ENCODE measurements at regions not wholly inside any gene's neighbourhood (a gene's known extent, or its start where the extent isn't known, plus 50 kb on each side); places are given as distances from the start of the nearest gene placed in this dataset.

DNA sequence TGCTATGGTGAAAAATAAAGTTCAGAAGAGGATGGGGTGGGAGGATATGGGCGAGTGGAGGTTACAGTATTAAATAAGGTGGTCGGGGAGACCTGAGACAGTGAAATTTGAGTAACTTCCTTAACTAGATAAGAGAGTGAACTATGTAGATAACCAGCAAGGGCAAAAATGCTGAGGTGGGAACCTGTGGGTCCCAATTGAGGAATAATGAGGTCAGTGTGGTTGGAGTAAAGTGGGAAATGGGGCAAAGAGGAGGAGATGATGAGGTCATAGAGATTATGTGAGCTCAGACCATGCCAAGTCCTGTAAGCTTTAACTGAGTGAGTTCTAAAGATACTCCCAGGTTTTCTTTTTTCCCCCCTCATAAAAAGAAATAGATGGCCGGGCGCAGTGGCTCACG, 614.6 kb upstream of the PLXNA2 start:
- H3K36me3 ChIP-seq (ENCODE audit: control insufficient read depth, insufficient read depth, low read length), result no peaks in the 10 kb centered on the region
- WGBS, 2 experiments (ENCODE audit: insufficient coverage in 1 of 2, insufficient read length in 1 of 2), result 91 to 93% methylated on average over 5 of the region's 5 CpGs
- H3K4me1 ChIP-seq (ENCODE audit: control insufficient read depth, insufficient read depth, low read length), result no peaks in the 10 kb centered on the region
- no peak overlapping the region for H3K27ac Mint-ChIP-seq
- TF ChIP-seq, protein P1, sequence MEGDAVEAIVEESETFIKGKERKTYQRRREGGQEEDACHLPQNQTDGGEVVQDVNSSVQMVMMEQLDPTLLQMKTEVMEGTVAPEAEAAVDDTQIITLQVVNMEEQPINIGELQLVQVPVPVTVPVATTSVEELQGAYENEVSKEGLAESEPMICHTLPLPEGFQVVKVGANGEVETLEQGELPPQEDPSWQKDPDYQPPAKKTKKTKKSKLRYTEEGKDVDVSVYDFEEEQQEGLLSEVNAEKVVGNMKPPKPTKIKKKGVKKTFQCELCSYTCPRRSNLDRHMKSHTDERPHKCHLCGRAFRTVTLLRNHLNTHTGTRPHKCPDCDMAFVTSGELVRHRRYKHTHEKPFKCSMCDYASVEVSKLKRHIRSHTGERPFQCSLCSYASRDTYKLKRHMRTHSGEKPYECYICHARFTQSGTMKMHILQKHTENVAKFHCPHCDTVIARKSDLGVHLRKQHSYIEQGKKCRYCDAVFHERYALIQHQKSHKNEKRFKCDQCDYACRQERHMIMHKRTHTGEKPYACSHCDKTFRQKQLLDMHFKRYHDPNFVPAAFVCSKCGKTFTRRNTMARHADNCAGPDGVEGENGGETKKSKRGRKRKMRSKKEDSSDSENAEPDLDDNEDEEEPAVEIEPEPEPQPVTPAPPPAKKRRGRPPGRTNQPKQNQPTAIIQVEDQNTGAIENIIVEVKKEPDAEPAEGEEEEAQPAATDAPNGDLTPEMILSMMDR (conservative IDR thresholded peaks at IDR 0.05), result no peak
- no peak overlapping the region for H3K4me3 Mint-ChIP-seq
- H3K36me3 Mint-ChIP-seq (ENCODE audit: low read depth), result peaks cover 5% of the 10 kb centered on the region
- H3K27me3 Mint-ChIP-seq (ENCODE audit: insufficient read depth), result no peaks in the 10 kb centered on the region
- H3K27ac ChIP-seq (ENCODE audit: low read depth, low read length), result no peak overlapping the region
- peaks cover 15% of the 10 kb centered on the region for H3K9me3 Mint-ChIP-seq
- H3K27me3 ChIP-seq (ENCODE audit: control insufficient read depth, insufficient read depth, low read length, poor library complexity, severe bottlenecking), result no peaks in the 10 kb centered on the region
- no peak overlapping the region for H3K4me3 ChIP-seq (ENCODE audit: low read length)
- no peak overlapping the region for H3K9ac ChIP-seq (ENCODE audit: extremely low read depth, low read length, poor library complexity, severe bottlenecking)
- H3K4me1 Mint-ChIP-seq, result no peaks in the 10 kb centered on the region
- DNase-seq, result no peak
- no peaks in the 10 kb centered on the region for H3K9me3 ChIP-seq (ENCODE audit: control insufficient read depth, low read length)

DNA sequence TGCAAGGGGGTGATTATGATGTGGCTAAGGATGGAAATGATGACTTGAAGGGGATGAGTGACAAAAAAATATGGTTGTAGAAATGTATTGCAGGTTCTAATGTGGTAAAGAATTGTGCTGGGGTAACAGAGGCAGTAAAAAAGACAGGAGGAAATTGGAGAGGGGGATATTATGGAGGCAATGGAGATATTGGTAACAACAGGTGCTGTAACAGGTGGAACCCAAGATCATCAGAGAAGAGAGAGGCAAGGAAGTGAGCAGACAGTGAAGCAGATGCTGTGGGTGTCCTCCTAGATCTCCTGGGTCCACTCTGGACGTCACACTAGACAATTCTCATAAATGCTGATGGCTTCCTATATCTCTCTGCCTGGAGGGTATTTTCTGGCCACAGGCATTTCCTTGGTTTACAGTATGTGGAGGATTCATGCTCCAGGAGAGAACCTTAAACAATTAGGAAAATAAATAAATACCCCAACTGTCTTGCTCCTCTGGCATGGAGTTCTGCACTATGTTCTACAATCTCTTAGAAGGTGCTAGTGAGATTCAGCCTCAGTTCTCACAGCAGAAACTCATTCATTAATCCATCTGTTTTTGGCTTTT, 620.3 kb upstream of the PLXNA2 start:
- no peaks in the 10 kb centered on the region for H3K36me3 ChIP-seq (ENCODE audit: control insufficient read depth, insufficient read depth, low read length)
- Mint-ChIP-seq H3K36me3 (ENCODE audit: low read depth) (peaks cover 5% of the 10 kb centered on the region), H3K27me3 (ENCODE audit: insufficient read depth) (peaks cover 2% of the 10 kb centered on the region), H3K9me3 (peaks cover 19% of the 10 kb centered on the region), H3K27ac (no peak overlapping the region), H3K4me3 (no peak overlapping the region), H3K4me1 (no peaks in the 10 kb centered on the region)
- no peaks in the 10 kb centered on the region for H3K4me1 ChIP-seq (ENCODE audit: control insufficient read depth, insufficient read depth, low read length)
- H3K9ac ChIP-seq (ENCODE audit: extremely low read depth, low read length, poor library complexity, severe bottlenecking), result no peak overlapping the region
- H3K4me3 ChIP-seq (ENCODE audit: low read length), result no peak overlapping the region
- H3K9me3 ChIP-seq (ENCODE audit: control insufficient read depth, low read length), result no peaks in the 10 kb centered on the region
- DNase-seq, result no peak
- H3K27ac ChIP-seq (ENCODE audit: low read depth, low read length), result no peak overlapping the region
- TF ChIP-seq, protein P1 (conservative IDR thresholded peaks at IDR 0.05), result no peak
- no peaks in the 10 kb centered on the region for H3K27me3 ChIP-seq (ENCODE audit: control insufficient read depth, insufficient read depth, low read length, poor library complexity, severe bottlenecking)
- 93 to 100% methylated on average over 1 of the region's 1 CpG for WGBS, 2 experiments (ENCODE audit: insufficient coverage in 1 of 2, insufficient read length in 1 of 2)

DNA sequence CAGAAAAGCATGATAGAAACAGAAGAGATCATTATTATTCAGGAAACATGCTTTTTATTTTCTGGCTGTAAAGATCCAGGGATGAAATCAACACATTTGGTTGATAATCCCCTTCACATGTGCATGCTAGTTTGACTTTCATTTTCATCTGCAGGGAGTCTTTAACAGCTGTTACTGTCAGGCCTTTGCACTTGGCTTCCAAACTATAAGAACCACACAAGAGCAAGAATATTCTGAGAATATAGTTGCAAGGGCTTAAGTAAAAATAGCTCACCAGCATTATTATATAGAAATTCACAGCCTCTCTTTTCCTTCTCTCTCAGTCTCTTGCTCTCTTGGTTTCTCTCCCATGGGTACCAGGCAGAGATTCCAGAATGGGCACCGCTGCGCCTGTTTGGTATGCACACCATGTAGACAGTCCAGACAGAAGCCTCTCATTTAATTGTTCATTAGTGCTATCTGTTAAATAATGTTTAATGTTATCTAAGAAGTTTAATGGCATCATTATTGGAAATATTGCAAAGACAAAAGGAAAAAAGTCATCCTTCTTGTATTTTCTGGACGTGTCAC, 622.3 kb upstream of the PLXNA2 start:
- Mint-ChIP-seq H3K27ac (no peak overlapping the region), H3K4me3 (no peak overlapping the region), H3K27me3 (ENCODE audit: insufficient read depth) (peaks cover 2% of the 10 kb centered on the region), H3K4me1 (no peaks in the 10 kb centered on the region), H3K36me3 (ENCODE audit: low read depth) (peaks cover 6% of the 10 kb centered on the region), H3K9me3 (peaks cover 20% of the 10 kb centered on the region)
- no peak overlapping the region for H3K4me3 ChIP-seq (ENCODE audit: low read length)
- H3K27ac ChIP-seq (ENCODE audit: low read depth, low read length), result no peak overlapping the region
- peaks cover 9% of the 10 kb centered on the region for H3K9me3 ChIP-seq (ENCODE audit: control insufficient read depth, low read length)
- no peaks in the 10 kb centered on the region for H3K36me3 ChIP-seq (ENCODE audit: control insufficient read depth, insufficient read depth, low read length)
- DNase-seq, result no peak
- no peaks in the 10 kb centered on the region for H3K27me3 ChIP-seq (ENCODE audit: control insufficient read depth, insufficient read depth, low read length, poor library complexity, severe bottlenecking)
- TF ChIP-seq, protein P1 (conservative IDR thresholded peaks at IDR 0.05), result no peak
- WGBS, 2 experiments (ENCODE audit: insufficient coverage in 1 of 2, insufficient read length in 1 of 2), result 91 to 92% methylated on average over 3 of the region's 3 CpGs
- H3K4me1 ChIP-seq (ENCODE audit: control insufficient read depth, insufficient read depth, low read length), result no peaks in the 10 kb centered on the region
- no peak overlapping the region for H3K9ac ChIP-seq (ENCODE audit: extremely low read depth, low read length, poor library complexity, severe bottlenecking)

Data from endodermal cell (in vitro differentiated cells).